ENCODE measurements at regions not wholly inside any gene's neighbourhood (a gene's known extent, or its start where the extent isn't known, plus 50 kb on each side); places are given as distances from the start of the nearest gene placed in this dataset.

GRCh38 chr18:34039611-34040010 is 185.1 kb downstream of the NOL4 start:
- Histone ChIP-seq H3K9me2 (ENCODE audit: insufficient read depth) (no peaks in the 10 kb centered on the region), H3K9me3 (ENCODE audit: low read depth) (no peaks in the 10 kb centered on the region), H3K4me3 (no peak overlapping the region), H3K27ac (no peak overlapping the region), H3K36me3 (ENCODE audit: low read depth) (no peaks in the 10 kb centered on the region), H3K79me2 (ENCODE audit: insufficient read depth) (no peaks in the 10 kb centered on the region), H3K4me1 (ENCODE audit: insufficient read depth) (no peaks in the 10 kb centered on the region), H3K4me2 (ENCODE audit: unreplicated experiment) (no peak overlapping the region), H3K27me3 (replicated peaks; ENCODE audit: insufficient read depth) (no peaks in the 10 kb centered on the region), H3F3A (ENCODE audit: insufficient read depth) (no peaks in the 10 kb centered on the region), H2AFZ (no peak overlapping the region), H4K20me1 (ENCODE audit: insufficient read depth) (no peaks in the 10 kb centered on the region), H3K9ac (no peak overlapping the region)
- TF ChIP-seq EZH2phosphoT487 (IDR thresholded peaks at IDR 0.05; ENCODE audit: insufficient read depth, low read depth) (no peak), EZH2 (IDR thresholded peaks at IDR 0.05; ENCODE audit: insufficient read depth, poor library complexity, severe bottlenecking) (no peak)
- in situ Hi-C loops (cut with MboI): no loop called here
- 11 to 26% methylated on average over 1 of the region's 1 CpG for WGBS, 2 experiments (ENCODE audit: low coverage in 1 of 2, low lambda C conversion rate in 2 of 2, missing lambda C conversion rate in 2 of 2)
- DNase-seq: no peak

- H3K27ac ChIP-seq: no peak overlapping the region
- no peaks in the 10 kb centered on the region for H3K9me3 ChIP-seq (ENCODE audit: low read depth)
- no peak overlapping the region for H2AFZ ChIP-seq
- no peaks in the 10 kb centered on the region for H3K36me3 ChIP-seq (ENCODE audit: low read depth)
- no peak for DNase-seq
- H3K9me2 ChIP-seq (ENCODE audit: insufficient read depth): no peaks in the 10 kb centered on the region
- no peaks in the 10 kb centered on the region for H3K27me3 ChIP-seq (replicated peaks; ENCODE audit: insufficient read depth)
- H3K9ac ChIP-seq: no peak overlapping the region
- in situ Hi-C loops (cut with MboI): no loop called here
- no peaks in the 10 kb centered on the region for H3K4me1 ChIP-seq (ENCODE audit: insufficient read depth)
- no peaks in the 10 kb centered on the region for H3F3A ChIP-seq (ENCODE audit: insufficient read depth)
- H3K4me3 ChIP-seq: no peak overlapping the region
- no peaks in the 10 kb centered on the region for H4K20me1 ChIP-seq (ENCODE audit: insufficient read depth)
- no peak overlapping the region for H3K4me2 ChIP-seq (ENCODE audit: unreplicated experiment)
- H3K79me2 ChIP-seq (ENCODE audit: insufficient read depth): no peaks in the 10 kb centered on the region
- TF ChIP-seq EZH2 (IDR thresholded peaks at IDR 0.05; ENCODE audit: insufficient read depth, poor library complexity, severe bottlenecking) (no peak), EZH2phosphoT487 (IDR thresholded peaks at IDR 0.05; ENCODE audit: insufficient read depth, low read depth) (no peak)
These were observed 185.5 kb downstream of the NOL4 start for GRCh38 chr18:34039201-34039600.

GRCh38 chr18:34038086-34038485 is 186.6 kb downstream of the NOL4 start:
- no peak for DNase-seq
- no peaks in the 10 kb centered on the region for H3F3A ChIP-seq (ENCODE audit: insufficient read depth)
- in situ Hi-C loops (cut with MboI): no loop called here

DNA sequence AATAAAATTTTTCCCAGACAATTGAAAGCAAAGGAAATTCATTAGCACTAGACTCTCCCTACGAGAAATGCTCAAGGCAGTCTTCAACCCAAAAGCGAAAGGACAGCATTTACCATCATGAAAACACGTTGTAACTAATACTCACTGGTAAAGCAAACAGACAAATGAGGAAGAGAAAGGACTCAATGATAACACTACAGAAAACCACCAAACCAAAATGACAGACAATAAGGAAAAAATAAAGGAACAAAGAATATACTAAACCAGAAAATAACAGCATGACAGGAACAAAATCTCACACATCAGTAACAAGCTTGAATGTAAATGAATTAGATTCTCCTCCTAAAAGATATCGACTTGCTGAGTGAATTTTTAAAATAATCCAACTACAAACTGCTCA is 190.7 kb downstream of the NOL4 start:
- Histone ChIP-seq H3F3A (ENCODE audit: insufficient read depth) (no peaks in the 10 kb centered on the region), H3K4me3 (no peak overlapping the region), H3K27me3 (replicated peaks; ENCODE audit: insufficient read depth) (no peaks in the 10 kb centered on the region), H3K27ac (no peak overlapping the region), H3K9ac (no peak overlapping the region), H3K9me3 (ENCODE audit: low read depth) (no peaks in the 10 kb centered on the region), H3K36me3 (ENCODE audit: low read depth) (no peaks in the 10 kb centered on the region), H3K9me2 (ENCODE audit: insufficient read depth) (no peaks in the 10 kb centered on the region), H2AFZ (no peak overlapping the region), H3K4me1 (ENCODE audit: insufficient read depth) (no peaks in the 10 kb centered on the region), H3K4me2 (ENCODE audit: unreplicated experiment) (no peak overlapping the region), H3K79me2 (ENCODE audit: insufficient read depth) (no peaks in the 10 kb centered on the region), H4K20me1 (ENCODE audit: insufficient read depth) (no peaks in the 10 kb centered on the region)
- WGBS, 2 experiments (ENCODE audit: low coverage in 1 of 2, low lambda C conversion rate in 2 of 2, missing lambda C conversion rate in 2 of 2): 27 to 28% methylated on average over 4 of the region's 4 CpGs
- TF ChIP-seq EZH2 (IDR thresholded peaks at IDR 0.05; ENCODE audit: insufficient read depth, poor library complexity, severe bottlenecking): no peak
- no peak for TF ChIP-seq EZH2phosphoT487 (IDR thresholded peaks at IDR 0.05; ENCODE audit: insufficient read depth, low read depth)
- no peak for DNase-seq
- in situ Hi-C loops (cut with MboI): no loop called here

More at GRCh38 chr18:34038086-34038485, 186.6 kb downstream of the NOL4 start:
- no peaks in the 10 kb centered on the region for H3K79me2 ChIP-seq (ENCODE audit: insufficient read depth)
- H3K27ac ChIP-seq: no peak overlapping the region
- no peak overlapping the region for H3K4me2 ChIP-seq (ENCODE audit: unreplicated experiment)
- no peaks in the 10 kb centered on the region for H3K36me3 ChIP-seq (ENCODE audit: low read depth)
- no peaks in the 10 kb centered on the region for H4K20me1 ChIP-seq (ENCODE audit: insufficient read depth)
- H3K27me3 ChIP-seq (replicated peaks; ENCODE audit: insufficient read depth): no peaks in the 10 kb centered on the region
- no peak overlapping the region for H3K4me3 ChIP-seq
- TF ChIP-seq EZH2phosphoT487 (IDR thresholded peaks at IDR 0.05; ENCODE audit: insufficient read depth, low read depth) (no peak), EZH2 (IDR thresholded peaks at IDR 0.05; ENCODE audit: insufficient read depth, poor library complexity, severe bottlenecking) (no peak)
- H3K9me3 ChIP-seq (ENCODE audit: low read depth): no peaks in the 10 kb centered on the region
- H3K9me2 ChIP-seq (ENCODE audit: insufficient read depth): no peaks in the 10 kb centered on the region
- H3K4me1 ChIP-seq (ENCODE audit: insufficient read depth): no peaks in the 10 kb centered on the region
- H3K9ac ChIP-seq: no peak overlapping the region
- no peak overlapping the region for H2AFZ ChIP-seq

- 23 to 24% methylated on average over 3 of the region's 3 CpGs for WGBS, 2 experiments (ENCODE audit: low coverage in 1 of 2, low lambda C conversion rate in 2 of 2, missing lambda C conversion rate in 2 of 2)
- no peak for TF ChIP-seq EZH2phosphoT487 (IDR thresholded peaks at IDR 0.05; ENCODE audit: insufficient read depth, low read depth)
- no peak for TF ChIP-seq EZH2 (IDR thresholded peaks at IDR 0.05; ENCODE audit: insufficient read depth, poor library complexity, severe bottlenecking)
These were observed 192.9 kb downstream of the NOL4 start for GRCh38 chr18:34031810-34032209.

More at GRCh38 chr18:34031810-34032209, 192.9 kb downstream of the NOL4 start:
- no peak overlapping the region for H3K9ac ChIP-seq
- no peak overlapping the region for H3K27ac ChIP-seq
- H3K4me2 ChIP-seq (ENCODE audit: unreplicated experiment): no peak overlapping the region
- in situ Hi-C loops (cut with MboI): no loop called here
- no peak overlapping the region for H3K4me3 ChIP-seq
- H3K9me3 ChIP-seq (ENCODE audit: low read depth): no peaks in the 10 kb centered on the region
- H3K9me2 ChIP-seq (ENCODE audit: insufficient read depth): no peaks in the 10 kb centered on the region
- no peaks in the 10 kb centered on the region for H4K20me1 ChIP-seq (ENCODE audit: insufficient read depth)
- H3F3A ChIP-seq (ENCODE audit: insufficient read depth): no peaks in the 10 kb centered on the region
- H3K4me1 ChIP-seq (ENCODE audit: insufficient read depth): no peaks in the 10 kb centered on the region
- no peak overlapping the region for H2AFZ ChIP-seq
- no peak for DNase-seq
- H3K36me3 ChIP-seq (ENCODE audit: low read depth): no peaks in the 10 kb centered on the region
- H3K27me3 ChIP-seq (replicated peaks; ENCODE audit: insufficient read depth): no peaks in the 10 kb centered on the region
- no peaks in the 10 kb centered on the region for H3K79me2 ChIP-seq (ENCODE audit: insufficient read depth)
